ENCODE measurements at regions not wholly inside any gene's neighbourhood (a gene's known extent, or its start where the extent isn't known, plus 50 kb on each side); places are given as distances from the start of the nearest gene placed in this dataset.

DNA sequence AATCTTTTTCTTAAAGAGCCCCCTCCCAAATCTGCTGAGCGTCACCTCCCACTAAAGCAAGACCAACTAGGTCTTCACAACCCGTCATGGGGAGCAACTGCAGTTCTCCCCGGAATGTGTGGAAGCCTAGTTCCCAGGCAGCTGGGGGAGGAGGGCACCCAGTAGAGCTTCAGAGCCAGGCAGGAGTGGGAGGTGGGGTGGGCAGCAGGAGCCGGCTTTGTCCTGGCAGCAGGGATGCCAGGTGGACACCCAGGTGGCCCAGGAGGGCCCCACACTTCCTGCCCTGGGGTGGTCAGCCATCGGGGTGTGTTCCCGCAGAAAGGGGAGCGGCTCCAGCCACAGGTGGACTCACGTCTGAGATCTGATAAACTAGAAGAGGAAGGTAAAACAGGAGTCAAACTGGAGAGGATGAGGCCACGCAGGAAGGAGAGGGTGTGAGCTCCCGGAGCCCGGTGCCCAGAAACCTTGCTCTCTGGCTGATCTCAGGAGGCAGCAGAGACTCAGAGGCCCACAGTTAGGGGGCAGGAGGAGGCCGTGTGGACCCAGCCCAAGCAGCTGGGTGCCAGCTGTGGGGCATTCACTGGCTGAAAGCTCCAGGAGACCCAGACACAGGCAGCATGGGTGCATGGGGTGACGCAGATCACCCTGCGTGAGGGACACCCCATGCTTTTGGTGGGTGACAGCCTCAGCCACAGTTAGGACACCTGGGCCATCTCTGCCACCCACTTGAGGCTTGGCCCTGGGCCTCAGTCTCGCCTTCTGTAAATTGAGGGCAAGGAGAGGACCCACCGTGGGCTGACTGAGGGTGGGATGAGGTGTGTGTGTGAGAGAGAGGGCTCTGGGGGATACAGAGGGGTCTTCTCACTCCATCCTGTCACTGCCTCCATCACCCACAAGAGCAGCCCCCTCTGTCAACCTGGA is 260.8 kb upstream of the TNRC6C start:
- peaks cover 84% of the 10 kb centered on the region for H3K27me3 Mint-ChIP-seq (ENCODE audit: unreplicated experiment)
- H3K27ac Mint-ChIP-seq (ENCODE audit: unreplicated experiment) = no peak overlapping the region
- H3K36me3 Mint-ChIP-seq (ENCODE audit: unreplicated experiment) = no peaks in the 10 kb centered on the region
- H3K4me3 Mint-ChIP-seq (ENCODE audit: unreplicated experiment) = no peak overlapping the region
- peaks cover 2% of the 10 kb centered on the region for H3K4me1 Mint-ChIP-seq (ENCODE audit: unreplicated experiment)
- DNase-seq (ENCODE audit: extremely low spot score, unreplicated experiment) = peak; percentile 78
- H3K9me3 Mint-ChIP-seq (ENCODE audit: unreplicated experiment) = no peaks in the 10 kb centered on the region
- TF ChIP-seq, protein P1, sequence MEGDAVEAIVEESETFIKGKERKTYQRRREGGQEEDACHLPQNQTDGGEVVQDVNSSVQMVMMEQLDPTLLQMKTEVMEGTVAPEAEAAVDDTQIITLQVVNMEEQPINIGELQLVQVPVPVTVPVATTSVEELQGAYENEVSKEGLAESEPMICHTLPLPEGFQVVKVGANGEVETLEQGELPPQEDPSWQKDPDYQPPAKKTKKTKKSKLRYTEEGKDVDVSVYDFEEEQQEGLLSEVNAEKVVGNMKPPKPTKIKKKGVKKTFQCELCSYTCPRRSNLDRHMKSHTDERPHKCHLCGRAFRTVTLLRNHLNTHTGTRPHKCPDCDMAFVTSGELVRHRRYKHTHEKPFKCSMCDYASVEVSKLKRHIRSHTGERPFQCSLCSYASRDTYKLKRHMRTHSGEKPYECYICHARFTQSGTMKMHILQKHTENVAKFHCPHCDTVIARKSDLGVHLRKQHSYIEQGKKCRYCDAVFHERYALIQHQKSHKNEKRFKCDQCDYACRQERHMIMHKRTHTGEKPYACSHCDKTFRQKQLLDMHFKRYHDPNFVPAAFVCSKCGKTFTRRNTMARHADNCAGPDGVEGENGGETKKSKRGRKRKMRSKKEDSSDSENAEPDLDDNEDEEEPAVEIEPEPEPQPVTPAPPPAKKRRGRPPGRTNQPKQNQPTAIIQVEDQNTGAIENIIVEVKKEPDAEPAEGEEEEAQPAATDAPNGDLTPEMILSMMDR (IDR thresholded peaks at IDR 0.05) = no peak

DNA sequence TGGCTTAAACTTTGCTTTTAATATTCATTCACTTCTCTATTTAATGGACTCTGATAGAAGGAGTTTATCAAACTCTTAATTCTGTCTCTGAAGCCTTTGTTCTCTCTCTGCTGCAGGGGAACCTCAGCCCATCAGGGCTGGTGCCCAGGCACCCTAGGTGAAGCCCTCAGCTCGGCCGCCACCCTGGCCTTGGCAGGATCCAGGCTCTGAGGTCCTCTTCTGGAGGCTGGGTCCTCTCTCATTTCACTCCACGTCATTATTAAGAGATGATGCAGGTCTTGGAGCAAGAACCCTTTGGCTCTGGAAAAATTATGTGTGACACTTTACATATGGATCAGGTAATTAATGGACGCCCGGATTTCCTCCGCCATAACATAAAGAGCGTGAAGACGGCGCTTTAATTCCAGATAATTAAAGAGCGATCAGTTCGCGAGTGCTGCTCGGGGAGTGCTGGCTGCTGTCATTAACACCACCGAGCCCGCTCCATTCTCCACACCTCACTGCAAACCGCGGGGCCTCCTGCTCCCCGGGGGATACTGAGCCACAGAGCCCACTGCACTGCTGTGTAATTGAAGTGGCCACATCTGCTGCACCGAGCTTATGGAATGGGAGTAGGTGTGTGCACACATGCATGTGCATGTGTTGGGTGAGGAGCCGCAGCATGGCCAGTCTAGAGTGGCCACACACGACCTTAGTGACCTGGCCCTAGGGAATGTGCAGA is 259.4 kb upstream of the TNRC6C start:
- Mint-ChIP-seq H3K27ac (ENCODE audit: unreplicated experiment) (no peak overlapping the region), H3K9me3 (ENCODE audit: unreplicated experiment) (peaks cover 9% of the 10 kb centered on the region), H3K27me3 (ENCODE audit: unreplicated experiment) (peaks cover 76% of the 10 kb centered on the region), H3K36me3 (ENCODE audit: unreplicated experiment) (no peaks in the 10 kb centered on the region), H3K4me1 (ENCODE audit: unreplicated experiment) (peaks cover 2% of the 10 kb centered on the region), H3K4me3 (ENCODE audit: unreplicated experiment) (no peak overlapping the region)
- peak; percentile 78 for DNase-seq (ENCODE audit: extremely low spot score, unreplicated experiment)
- TF ChIP-seq, protein P1 (IDR thresholded peaks at IDR 0.05) = no peak

DNA sequence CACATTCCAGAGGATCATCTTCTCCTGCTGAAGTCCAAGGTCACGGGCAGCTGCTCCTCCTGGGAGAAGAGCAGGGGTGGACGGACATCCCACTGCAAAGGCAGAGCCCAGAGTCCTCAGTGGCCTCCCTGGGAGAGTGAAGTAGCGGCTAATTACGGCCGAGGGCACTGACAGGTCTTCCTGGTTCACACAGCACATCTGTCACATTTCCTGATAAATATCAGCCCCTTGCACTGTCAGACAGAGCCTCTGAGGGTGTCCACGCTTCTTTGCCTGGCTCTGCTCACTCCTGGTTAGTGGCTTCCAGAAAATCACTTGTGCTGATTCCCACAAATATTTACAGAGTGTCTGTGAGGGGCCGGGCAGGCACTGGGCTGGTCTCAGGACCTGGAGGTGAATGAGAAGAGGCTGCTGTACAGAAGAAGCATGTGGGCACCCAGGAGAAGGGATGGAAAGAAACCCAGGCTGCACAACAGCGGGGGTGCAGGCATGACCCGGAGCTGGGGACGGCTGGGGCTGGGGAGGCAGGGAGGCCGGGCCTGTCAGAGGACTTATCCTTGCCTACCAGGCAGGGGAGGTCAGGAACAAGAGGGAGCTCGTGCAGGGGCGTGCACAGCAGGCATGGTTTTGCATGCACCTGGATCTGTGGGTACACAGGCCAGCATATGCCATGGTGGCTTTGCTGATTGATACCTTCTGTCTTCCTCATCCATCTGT is 258.2 kb upstream of the TNRC6C start:
- no peak overlapping the region for H3K4me3 Mint-ChIP-seq (ENCODE audit: unreplicated experiment)
- peak; percentile 70 for DNase-seq (ENCODE audit: extremely low spot score, unreplicated experiment)
- H3K9me3 Mint-ChIP-seq (ENCODE audit: unreplicated experiment) = peaks cover 13% of the 10 kb centered on the region
- TF ChIP-seq, protein P1 (IDR thresholded peaks at IDR 0.05) = no peak
- H3K4me1 Mint-ChIP-seq (ENCODE audit: unreplicated experiment) = peaks cover 2% of the 10 kb centered on the region
- peaks cover 64% of the 10 kb centered on the region for H3K27me3 Mint-ChIP-seq (ENCODE audit: unreplicated experiment)
- no peaks in the 10 kb centered on the region for H3K36me3 Mint-ChIP-seq (ENCODE audit: unreplicated experiment)
- no peak overlapping the region for H3K27ac Mint-ChIP-seq (ENCODE audit: unreplicated experiment)

DNA sequence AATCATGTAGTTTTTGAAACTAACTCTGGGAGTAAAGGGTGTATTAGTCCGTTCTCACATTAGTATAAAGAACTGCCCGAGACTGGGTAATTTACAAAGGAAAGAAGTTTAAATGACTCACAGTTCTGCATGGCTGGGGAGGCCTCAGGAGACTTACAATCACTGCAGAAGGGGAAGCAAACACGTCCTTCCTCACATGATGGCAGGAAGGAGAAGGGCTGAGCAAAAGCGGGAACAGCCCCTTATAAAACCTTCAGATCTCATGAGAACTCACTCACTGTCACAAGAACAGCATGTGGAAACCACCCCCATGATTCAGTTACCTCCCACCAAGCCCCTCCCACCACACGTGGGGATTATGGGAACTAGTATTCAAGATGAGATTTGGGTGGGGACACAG is 256.5 kb upstream of the TNRC6C start:
- Mint-ChIP-seq H3K9me3 (ENCODE audit: unreplicated experiment) (peaks cover 15% of the 10 kb centered on the region), H3K27me3 (ENCODE audit: unreplicated experiment) (peaks cover 49% of the 10 kb centered on the region), H3K27ac (ENCODE audit: unreplicated experiment) (no peak overlapping the region), H3K36me3 (ENCODE audit: unreplicated experiment) (no peaks in the 10 kb centered on the region), H3K4me3 (ENCODE audit: unreplicated experiment) (no peak overlapping the region), H3K4me1 (ENCODE audit: unreplicated experiment) (no peaks in the 10 kb centered on the region)
- TF ChIP-seq, protein P1 (IDR thresholded peaks at IDR 0.05) = no peak
- DNase-seq (ENCODE audit: extremely low spot score, unreplicated experiment) = peak; percentile 27

Measured in osteocyte (in vitro differentiated cells).